ENCODE measurements at regions not wholly inside any gene's neighbourhood (a gene's known extent, or its start where the extent isn't known, plus 50 kb on each side); places are given as distances from the start of the nearest gene placed in this dataset.

- 67 to 75% methylated on average over 2 of the region's 2 CpGs for WGBS, 2 donors
- intact Hi-C loops (cut with DNase I; ENCODE audit: low total_unique reads): no loop called here
Measured at GRCh38 chr2:49861821-49862220, 707.5 kb upstream of the FSHR start.

GRCh38 chr2:49860834-49861233, 706.5 kb upstream of the FSHR start:
- DNase-seq (ENCODE audit: low spot score in 2 of 2): no peak
- intact Hi-C loops (cut with DNase I; ENCODE audit: low total_unique reads): no loop called here
- TF ChIP-seq CTCF (IDR thresholded peaks at IDR 0.05): no peak
- TF ChIP-seq POLR2A (IDR thresholded peaks at IDR 0.05): no peak
- WGBS, 2 donors: 84 to 88% methylated on average over 2 of the region's 2 CpGs
- H3K4me3 ChIP-seq (ENCODE audit: low read depth, poor library complexity, severe bottlenecking): no peak overlapping the region

More at GRCh38 chr2:49861821-49862220, 707.5 kb upstream of the FSHR start:
- no peak for DNase-seq (ENCODE audit: low spot score in 2 of 2)
- no peak for TF ChIP-seq POLR2A (IDR thresholded peaks at IDR 0.05)
- TF ChIP-seq CTCF (IDR thresholded peaks at IDR 0.05): no peak
- H3K4me3 ChIP-seq (ENCODE audit: low read depth, poor library complexity, severe bottlenecking): no peak overlapping the region

- no peak overlapping the region for H3K4me3 ChIP-seq (ENCODE audit: low read depth, poor library complexity, severe bottlenecking)
Measured at GRCh38 chr2:49860170-49860569, 705.9 kb upstream of the FSHR start.

GRCh38 chr2:49858657-49859056, 704.3 kb upstream of the FSHR start:
- TF ChIP-seq CTCF (IDR thresholded peaks at IDR 0.05) (no peak), POLR2A (IDR thresholded peaks at IDR 0.05) (no peak)
- intact Hi-C loops (cut with DNase I; ENCODE audit: low total_unique reads): no loop called here
- 83 to 89% methylated on average over 2 of the region's 2 CpGs for WGBS, 2 donors
- no peak for DNase-seq (ENCODE audit: low spot score in 2 of 2)
- no peak overlapping the region for H3K4me3 ChIP-seq (ENCODE audit: low read depth, poor library complexity, severe bottlenecking)

More at GRCh38 chr2:49860170-49860569, 705.9 kb upstream of the FSHR start:
- TF ChIP-seq CTCF (IDR thresholded peaks at IDR 0.05) (no peak), POLR2A (IDR thresholded peaks at IDR 0.05) (no peak)
- 45 to 61% methylated on average over 2 of the region's 2 CpGs for WGBS, 2 donors
- DNase-seq (ENCODE audit: low spot score in 2 of 2): no peak
- intact Hi-C loops (cut with DNase I; ENCODE audit: low total_unique reads): no loop called here

- DNase-seq (ENCODE audit: low spot score in 2 of 2): no peak
- intact Hi-C loops (cut with DNase I; ENCODE audit: low total_unique reads): no loop called here
- H3K4me3 ChIP-seq (ENCODE audit: low read depth, poor library complexity, severe bottlenecking): no peak overlapping the region
- 90 to 92% methylated on average over 3 of the region's 3 CpGs for WGBS, 2 donors
- TF ChIP-seq POLR2A (IDR thresholded peaks at IDR 0.05) (no peak), CTCF (IDR thresholded peaks at IDR 0.05) (no peak)
Measured at GRCh38 chr2:49858113-49858490, 703.8 kb upstream of the FSHR start.

GRCh38 chr2:49857371-49858112, 703.2 kb upstream of the FSHR start:
- WGBS, 2 donors: 76 to 78% methylated on average over 2 of the region's 2 CpGs
- intact Hi-C loops (cut with DNase I; ENCODE audit: low total_unique reads): no loop called here
- DNase-seq (ENCODE audit: low spot score in 2 of 2): no peak
- H3K4me3 ChIP-seq (ENCODE audit: low read depth, poor library complexity, severe bottlenecking): no peak overlapping the region
- TF ChIP-seq POLR2A (IDR thresholded peaks at IDR 0.05): no peak
- TF ChIP-seq CTCF (IDR thresholded peaks at IDR 0.05): no peak
